GM23248 (cell line): ENCODE measurements at regions not wholly inside any gene's neighbourhood (a gene's known extent, or its start where the extent isn't known, plus 50 kb on each side); places are given as distances from the start of the nearest gene placed in this dataset.

Experiments
- EZH2 ChIP-seq: fragments of 200-600 bp; sonication (generic); IDR thresholded peaks from 2 replicates; pipeline ENCODE4 v1.6.1; 2018; ENCODE audit warnings: antibody characterized with exemption, mild to moderate bottlenecking; ENCODE audit not compliant: insufficient read depth, poor library complexity, severe bottlenecking
- EZH2phosphoT487 ChIP-seq: fragments of 200-600 bp; sonication (generic); IDR thresholded peaks from 2 replicates; pipeline ENCODE4 v1.6.1; 2018; ENCODE audit warnings: antibody characterized with exemption, moderate library complexity, mild to moderate bottlenecking, low read depth; ENCODE audit not compliant: insufficient read depth

- TF ChIP-seq EZH2, result no peak
- TF ChIP-seq EZH2phosphoT487, result no peak
Measured at GRCh38 chr5:125316391-125316790, 570.0 kb upstream of the ZNF608 start.
